HG03196 (cell line): ENCODE measurements at regions not wholly inside any gene's neighbourhood (a gene's known extent, or its start where the extent isn't known, plus 50 kb on each side); places are given as distances from the start of the nearest gene placed in this dataset.
"Not testable (repeated sequence)": the region's sequence is repeated elsewhere in the genome, so short reads cannot be mapped to it uniquely, and the experiment has no call there.

ENCODE experiments used
- ATAC-seq: cut with Tn5 transposase; IDR thresholded peaks from one replicate; pipeline ENCODE4 v1.9.1; 2021; ENCODE audit not compliant: unreplicated experiment

DNA sequence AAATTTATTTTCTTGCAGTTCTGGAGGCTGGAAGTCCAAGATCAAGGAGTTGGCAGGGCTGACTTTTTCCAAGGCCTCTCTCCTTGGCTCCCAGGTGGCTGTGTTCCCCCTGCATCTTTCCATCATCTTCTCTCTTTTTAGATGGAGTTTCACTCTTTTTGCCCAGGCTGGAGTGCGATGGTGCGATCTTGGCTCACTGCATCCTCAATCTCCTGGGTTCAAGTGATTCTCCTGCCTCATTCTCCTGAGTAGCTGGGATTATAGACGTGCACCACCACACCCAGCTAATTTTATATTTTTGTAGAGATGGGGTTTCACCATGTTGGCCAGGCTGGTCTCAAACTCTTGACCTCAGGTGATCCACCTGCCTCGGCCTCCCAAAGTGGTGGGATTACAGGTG, 411.1 kb downstream of the RPS24 start:
- not testable (repeated sequence) for ATAC-seq

DNA sequence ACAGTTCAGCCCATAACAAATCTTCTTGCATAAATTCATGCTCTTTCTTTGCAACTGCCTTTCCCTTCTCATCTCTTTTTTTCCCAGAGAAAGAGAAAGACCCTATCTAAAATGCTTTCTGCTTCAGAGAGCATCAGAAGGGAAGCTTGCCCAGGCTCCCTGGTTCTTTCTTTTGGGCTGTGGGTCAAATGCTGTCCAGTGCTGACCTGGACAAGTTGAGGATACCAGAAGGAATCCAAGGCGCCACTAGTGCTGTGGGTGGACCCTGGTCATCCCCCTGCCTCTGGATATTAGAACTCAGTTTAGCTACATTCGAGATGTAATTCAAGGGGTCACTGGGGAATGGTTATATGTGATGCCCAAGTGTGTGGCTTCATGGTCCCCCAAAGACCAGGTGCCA, 411.6 kb downstream of the RPS24 start:
- no peak for ATAC-seq

DNA sequence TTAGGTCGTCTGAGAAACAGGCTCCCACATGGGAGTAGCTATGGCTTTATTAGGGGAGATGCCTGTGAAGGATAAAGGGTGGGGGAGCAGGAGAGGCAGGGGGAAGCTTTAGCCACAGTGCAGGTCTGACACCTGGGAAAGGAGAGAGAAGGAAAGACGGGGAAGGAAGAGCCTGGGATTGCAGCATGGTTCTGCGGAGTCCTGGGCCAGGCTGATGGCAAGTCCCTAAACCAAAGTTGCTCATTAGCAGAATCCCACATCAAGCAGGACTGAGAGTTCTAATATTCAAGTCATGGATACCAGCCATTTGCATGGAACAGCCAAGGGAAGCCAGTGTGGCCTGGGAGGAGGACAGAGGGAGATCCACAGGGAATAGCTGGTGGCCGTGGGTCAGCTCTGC, 414.8 kb downstream of the RPS24 start:
- no peak for ATAC-seq

DNA sequence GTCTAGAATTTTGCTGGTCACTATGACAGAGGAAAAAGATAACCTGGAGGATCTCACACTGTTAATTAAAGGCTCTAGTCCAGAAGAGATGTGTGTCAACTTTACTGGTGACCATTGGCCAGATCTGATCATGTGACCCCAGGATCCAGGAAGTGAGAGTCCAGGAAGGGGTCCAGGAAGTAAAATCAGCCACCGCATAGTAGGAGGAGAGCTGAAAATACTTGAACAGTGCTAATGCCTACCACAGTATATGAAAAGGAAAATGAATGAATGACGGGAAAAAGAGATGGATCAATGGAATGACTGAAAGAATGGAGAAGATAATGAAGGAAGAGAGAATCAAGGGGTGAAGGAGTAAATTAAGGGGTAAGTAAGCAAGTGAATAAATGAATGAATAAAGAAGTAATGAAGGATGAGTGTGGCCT, 415.3 kb downstream of the RPS24 start:
- ATAC-seq: no peak

DNA sequence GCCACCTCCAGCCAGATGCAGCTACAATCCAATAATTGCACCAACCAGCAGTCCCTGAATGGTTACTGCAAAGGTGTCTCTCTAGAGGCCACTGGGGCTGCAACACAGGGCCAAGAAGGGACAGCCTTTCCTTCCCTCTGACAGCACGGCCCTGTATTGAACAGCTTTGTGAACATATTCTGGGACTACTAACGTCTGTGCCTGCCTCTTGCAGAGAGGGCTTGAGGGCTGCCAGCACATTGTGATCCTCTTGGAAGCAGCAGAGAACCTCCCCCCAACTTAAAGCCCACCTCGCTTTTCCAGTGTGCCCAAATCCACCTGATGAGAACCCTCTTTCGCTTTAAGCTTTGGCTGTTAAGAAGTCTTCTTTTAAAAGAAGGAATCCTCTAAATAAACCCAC, 415.9 kb downstream of the RPS24 start:
- no peak for ATAC-seq

DNA sequence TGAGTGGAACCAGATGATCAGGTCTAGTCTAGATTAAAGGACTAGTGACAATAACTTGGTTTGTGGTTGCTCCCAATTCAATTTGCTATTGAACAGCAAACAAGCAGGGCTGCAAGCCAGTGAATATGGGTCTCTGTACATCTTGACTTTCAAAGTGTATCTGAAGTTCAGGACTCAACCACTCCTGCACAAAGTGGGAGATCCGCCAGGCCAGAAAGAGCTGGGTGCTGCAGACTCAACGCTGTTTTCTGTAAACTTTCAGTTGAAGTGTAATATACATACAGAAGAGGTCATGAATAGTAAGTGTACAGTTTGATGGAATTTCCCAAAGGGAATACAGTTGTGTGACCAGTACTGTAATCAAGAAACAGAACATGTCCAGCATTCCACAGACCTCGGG, 416.6 kb downstream of the RPS24 start:
- ATAC-seq: no peak

DNA sequence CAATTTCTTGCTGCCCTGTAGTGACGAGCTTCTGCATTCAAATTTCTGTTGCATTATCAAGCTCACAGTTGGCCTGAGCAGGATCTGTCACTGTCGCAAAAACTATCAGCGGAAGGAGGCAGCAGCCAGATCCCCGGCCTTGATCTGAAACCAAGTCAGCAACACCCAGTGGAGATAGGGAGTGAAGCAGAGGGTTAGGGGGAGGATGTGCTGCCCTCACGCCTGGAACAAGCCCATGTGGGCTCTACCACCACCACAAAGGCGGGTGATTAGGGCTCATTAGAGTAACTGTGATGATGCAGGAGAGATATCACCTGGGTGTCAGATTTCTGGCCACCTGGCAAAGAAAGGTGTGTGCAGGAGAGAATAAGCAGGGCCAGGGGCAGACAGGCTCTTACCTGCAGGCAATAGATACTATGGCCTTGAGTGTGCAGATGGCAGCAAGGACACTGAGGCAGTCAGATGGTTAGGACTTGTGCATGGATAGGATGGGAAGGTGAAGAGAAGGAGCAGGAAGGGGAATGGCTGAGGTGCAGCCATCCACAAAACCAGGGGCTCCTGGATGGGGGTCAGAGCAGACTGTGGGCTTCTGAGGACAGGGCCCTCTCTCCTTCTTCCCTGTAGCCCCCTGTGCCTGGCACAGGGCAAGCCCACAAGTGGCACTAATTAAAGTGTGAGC, 417.3 kb downstream of the RPS24 start:
- no peak for ATAC-seq

DNA sequence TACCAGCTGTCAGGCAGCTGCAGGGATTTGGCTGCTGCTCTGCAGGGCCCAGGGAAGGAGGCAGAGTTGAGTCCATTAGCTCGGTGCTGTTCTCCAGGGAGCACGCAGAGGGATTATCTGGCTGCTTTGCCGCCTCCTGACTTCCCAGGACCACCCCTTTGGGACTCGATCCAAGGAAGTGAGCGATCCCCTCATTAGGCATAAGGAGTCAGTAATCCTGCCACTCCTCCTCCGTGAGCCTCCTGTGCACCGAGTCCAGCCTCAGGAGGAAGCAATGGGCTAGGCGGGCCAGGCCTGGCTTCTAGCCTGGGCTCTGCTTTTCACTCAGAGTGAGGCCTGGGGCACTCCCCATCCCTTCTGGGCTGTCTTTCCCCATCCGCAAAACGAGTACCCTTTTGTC, 417.9 kb downstream of the RPS24 start:
- ATAC-seq: no peak

DNA sequence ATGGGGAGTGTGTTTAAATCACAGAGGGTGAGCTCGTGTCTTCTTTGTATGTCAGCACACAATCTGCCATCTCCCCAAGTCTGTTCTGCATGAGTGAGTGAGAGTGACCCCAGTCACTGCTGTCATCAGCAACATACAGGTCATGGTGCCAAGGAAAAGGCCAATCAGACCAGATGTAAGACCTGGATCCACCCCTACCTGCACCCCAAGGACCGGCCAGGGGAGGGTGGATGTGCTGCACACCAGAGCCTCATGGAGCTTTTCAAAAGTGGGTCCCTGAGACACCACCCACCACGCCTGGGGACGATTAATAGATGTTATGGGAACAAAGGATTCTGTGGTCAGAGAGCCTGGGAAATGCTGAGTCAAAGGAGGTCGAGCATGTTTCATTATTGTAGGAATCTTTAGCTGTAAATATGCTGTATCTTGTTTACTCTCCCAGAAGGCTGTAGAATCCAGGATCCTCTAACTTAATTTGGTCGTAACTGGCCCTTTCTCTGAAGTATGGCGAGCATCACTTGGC, 420.5 kb downstream of the RPS24 start:
- no peak for ATAC-seq

DNA sequence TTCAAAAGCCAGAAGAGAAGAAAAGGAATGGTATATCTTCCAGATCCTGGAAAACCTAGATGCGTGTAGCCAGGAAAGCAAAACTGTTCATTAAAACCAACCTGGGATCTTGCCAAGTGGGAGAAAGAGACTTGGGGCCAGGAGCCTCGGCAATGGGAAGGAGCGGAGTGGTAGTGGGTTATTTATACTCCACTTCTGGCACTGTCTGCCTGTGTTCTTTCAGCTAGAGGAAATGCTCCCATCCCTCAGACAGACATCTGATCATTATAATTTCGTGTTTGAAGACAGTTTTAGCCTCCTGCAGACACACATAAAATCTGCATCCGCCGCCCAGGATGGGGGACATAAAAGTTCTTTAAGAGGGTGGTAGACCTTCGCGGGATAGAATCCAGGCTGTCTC, 421.6 kb downstream of the RPS24 start:
- ATAC-seq: no peak

DNA sequence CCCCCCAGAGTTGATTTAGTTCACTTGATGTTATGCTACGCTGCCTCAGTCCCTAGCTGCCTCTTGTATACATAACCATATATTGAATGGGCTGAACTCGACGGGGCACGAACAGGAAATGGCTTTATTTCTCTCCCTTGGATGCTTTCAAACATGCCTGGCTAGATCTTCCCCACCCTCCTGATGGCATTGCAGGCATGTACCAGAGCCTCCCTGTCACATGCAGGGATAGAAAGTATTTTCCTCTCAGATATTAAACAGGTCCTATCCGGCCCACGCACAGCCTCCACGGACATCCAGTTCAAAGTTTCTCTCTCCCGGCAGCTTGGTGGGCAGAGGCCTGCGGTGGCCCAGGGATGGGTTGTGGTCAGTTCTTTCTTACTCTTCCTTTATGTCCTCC, 422.1 kb downstream of the RPS24 start:
- ATAC-seq: no peak

DNA sequence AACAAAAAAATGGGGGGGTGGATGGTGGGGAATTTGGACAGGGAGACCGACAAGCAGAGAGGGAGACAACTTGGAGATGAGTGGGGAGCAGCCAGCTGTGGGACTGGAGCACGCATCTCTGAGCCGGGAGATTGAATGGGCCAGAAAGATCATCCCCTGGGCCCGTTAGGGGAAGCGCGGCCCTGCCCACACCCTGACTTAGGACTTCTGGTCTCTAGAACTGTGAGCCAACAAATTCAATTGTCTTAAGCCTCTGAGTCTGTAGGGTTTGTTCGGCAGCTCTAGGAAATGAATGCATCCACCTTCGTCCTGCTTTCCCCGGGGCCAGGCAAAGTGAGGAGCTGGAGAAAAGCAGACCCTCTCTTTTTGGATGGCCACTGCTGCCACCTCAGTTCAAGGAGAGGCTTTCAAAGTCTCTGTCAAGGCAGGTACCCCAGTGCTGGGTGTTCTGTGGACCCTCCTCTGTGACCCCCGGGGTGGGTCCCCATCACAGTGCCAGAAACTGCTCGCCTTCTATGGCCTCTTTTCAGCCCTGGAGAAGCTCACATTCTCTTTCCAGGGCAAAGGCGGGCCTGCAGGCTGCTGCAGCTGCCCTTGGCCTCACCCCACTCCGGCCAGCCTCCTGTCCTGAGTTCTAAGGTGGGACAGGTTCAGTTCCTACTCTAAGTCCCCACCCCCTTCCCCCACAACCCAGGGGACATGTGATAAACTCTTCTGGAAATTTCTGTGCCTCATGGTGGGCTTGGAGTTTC, 423.2 kb downstream of the RPS24 start:
- no peak for ATAC-seq

DNA sequence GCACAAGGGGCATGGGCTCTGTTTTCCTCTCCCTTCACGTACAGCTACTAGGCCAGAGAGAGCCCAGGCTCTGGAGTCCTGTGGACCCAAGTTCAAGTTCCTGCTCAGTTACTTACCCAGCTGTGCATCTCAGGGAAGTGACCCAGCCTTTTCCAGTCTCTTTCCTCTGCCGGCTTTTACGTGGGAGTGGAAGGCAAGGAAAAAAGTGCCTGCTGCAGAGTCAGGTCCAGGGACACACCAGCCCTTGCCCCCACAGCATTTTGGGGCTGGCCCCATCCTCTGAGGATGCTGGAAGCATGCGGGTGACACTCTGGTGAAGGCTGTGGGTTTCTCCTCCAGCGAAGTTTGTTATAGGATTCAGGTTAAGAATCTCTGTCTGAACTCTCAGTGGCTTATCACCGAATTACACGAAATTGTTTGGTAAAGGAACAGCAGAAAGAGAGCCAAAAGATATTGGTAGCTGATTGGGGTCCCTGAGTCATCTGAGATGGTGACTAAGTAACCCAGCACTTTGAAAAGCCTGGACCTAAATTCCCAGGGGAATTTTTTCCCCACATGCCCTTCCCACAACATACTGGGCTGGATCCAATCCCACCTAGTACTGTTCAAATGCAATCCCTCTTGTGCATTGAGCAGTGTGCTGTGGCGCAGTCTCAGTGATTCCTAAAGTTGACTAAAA, 424.3 kb downstream of the RPS24 start:
- ATAC-seq: no peak

DNA sequence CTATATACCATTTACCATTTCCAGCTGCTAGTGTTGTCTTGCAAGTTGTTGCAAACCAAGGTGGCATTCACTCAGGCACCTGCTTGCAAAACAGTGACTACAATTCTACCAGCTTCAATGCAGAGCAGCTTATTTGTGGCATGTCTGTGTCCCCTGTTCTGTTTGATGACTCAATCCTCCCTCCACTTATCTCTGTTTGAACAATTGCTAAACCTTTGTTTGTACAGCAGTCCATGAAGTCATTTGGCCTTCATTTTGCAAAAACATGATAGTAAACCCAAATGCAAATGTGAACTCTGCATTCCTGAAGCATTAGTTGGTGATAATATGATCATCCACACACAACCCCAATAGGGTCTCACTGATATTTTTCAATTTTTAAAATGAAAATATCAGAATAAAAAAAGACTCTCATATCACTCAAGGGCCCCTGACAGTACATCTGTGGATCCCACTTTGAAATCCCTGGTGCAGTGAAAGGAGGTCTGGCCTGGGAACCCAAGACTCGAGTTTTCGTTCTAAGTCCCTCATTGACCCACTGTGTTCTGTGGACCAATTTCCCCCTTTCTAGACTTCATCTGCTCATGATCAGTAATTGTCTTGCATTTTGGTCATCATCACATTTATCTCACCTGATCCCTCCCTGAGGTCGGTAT, 425.4 kb downstream of the RPS24 start:
- ATAC-seq: no peak

DNA sequence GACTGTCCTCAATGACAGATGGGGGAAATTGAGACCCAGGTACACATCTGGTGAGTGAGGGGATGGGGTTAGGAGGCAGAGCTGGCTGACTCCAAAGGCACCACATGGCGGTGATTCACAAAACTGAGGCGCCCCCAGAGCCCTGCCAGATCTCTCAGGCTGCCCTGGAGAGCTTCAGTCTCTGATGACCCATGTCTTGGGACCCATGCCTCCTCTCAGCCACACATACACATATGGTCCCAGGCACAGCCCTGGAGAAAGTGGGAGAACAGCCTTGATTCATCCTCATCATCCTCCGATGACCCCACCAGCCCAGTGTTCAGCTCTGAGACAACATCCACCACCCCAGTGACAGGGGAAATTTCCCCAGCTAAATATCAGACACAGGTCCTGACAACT, 426.0 kb downstream of the RPS24 start:
- ATAC-seq: no peak

DNA sequence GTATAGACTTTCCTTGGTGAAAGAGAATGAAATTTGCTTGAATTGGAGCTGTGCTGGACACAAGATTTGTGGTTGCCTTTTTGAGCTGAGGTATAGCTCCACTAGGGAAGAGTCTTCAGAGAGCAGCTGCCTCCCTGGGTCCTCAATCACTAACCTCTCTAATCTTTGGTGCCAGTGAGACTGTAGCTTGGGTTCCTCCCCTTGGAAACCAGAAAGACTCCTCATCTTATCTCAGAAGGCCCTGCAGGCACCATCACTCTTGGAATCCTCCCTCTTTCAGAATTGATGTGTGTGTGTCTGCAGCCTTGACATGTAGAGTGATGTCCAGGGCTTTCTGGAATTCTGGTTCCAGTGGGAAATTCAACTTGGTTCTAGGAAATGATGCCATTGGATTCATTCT, 426.5 kb downstream of the RPS24 start:
- no peak for ATAC-seq

DNA sequence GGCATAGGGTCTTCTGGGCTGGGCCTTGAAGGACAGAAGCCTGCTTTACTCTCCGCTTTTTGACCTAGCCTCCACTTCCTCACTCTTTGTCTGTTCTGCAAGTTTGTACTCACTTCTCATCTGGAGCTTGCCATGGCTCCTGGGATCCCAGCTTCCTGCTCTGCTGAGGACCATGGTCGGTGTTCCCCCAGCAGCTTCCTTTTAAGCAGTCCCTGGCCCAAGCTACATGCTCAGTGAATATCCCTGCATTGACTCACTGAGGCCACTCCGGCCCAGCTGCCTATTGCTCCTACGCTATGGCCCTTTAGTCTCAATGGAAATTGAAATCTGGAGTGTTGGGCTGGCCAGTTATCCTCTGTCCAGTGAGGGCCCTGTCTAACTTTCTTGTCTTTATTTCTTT, 427.7 kb downstream of the RPS24 start:
- no peak for ATAC-seq

DNA sequence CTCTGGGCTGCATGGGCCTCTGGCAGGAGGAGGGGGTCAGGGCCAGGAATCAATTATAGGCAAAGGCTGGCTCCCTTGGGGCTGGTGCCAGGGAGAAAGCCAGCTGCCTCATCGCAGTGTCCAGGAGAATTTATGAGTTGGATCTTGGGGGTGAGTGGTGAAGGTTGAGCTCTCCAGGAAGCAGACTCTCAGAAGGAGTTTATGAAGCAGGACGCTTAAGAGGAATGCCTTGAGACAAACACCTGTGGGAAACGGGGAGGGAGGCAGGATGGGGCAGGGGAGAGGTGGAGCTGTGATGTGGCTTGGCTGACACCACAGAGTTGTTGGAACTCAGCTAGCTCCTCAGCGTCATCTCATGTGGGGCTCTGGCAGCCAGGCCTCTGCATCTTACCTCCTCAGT, 428.5 kb downstream of the RPS24 start:
- no peak for ATAC-seq

DNA sequence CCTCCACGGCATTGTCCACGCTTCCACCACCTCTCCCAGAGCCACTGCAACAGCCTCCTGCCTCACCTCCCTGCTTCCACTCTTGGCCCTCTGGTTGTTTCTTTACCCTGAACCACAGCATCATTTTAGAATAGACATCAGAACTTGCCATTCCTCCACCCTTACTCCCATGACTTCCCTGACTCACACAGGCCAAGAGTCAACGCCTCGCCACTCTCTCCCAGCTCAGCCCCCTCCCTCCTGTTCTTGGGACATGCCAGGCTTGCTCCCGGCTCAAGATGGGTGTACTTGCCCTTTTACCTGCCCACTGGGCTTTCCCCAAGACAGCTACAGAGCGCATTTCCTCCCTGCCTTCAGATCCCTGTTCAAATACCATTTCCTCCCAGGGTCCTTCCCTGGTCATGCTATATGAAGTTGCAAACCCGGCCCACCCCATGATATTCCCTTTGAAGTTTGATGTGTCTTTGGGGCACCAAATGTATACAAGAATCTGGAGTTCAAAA, 429.1 kb downstream of the RPS24 start:
- ATAC-seq: no peak

DNA sequence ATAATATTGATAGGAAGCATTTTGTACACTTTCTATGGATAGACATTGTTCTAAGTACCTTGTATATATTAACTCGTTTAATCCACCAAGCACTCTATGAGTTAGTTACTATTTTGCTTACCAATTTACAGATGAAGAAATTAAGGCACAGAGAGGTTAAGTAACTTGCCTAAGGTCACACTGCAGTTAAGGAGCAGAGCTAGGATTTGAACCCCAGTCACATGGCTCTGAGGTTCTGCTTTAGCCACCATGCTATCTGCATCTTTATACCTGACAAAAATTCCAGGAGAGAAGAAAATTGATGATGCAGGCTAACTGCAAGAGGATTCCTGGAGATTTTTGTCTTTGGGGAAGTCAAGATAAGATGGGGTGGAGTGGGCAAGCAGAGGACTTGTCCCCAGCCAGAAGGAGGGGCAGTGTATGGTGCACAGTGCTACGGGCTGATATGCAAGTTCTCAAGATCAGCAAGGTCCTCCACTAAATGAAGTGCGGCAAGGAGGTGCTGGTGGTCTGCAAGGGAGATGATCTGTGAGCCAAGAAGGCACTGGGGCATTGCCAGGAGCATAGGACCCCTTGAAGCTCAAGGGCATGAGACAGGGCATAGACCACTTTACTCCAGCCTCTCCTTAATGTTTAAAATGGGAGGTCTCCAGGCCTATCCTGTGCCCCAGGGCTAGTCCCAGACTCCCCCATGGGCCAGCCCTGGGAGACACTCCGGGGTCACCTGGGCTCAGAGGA, 430.6 kb downstream of the RPS24 start:
- no peak for ATAC-seq

DNA sequence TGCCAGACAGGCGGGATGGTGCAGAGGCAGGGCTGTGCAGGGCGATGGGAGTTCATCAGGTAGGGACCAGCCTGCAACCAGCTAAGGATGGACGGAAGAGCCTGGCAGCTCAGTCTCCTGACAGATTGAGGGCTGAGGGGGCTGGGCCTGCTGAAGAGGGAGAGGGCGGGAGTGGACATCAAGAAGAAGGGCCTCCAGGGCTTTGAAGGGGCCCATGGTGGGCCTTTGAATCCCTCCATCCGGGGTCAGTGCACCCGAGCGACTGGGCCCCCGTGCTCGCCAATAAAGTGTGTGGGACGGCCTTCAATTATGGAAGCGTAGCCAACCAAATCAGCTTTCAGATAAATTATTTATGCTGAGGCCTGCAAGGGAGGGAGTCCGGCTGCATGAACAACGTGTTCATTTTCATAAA, 431.2 kb downstream of the RPS24 start:
- no peak for ATAC-seq
